K562 (cell line): ENCODE measurements at regions not wholly inside any gene's neighbourhood (a gene's known extent, or its start where the extent isn't known, plus 50 kb on each side); places are given as distances from the start of the nearest gene placed in this dataset.

ENCODE experiments used
- ATAC-seq: fragments of 200-7000 bp; cut with Tn5 transposase; 3 replicates; pipeline ENCODE4 v1.9.1; 2020; ENCODE audit warnings: moderate library complexity
- BruUV-seq: library from RNA; stranded (reverse); fragments of 400-500 nt; replicated peaks from 2 replicates; lab custom pipeline; 2021; lab: Mats Ljungman, UMichigan
- CTCF ChIA-PET: fragments of 300-600 bp; formaldehyde crosslinking; extraction: SDS; loops from one replicate; lab custom pipeline; 2021; ENCODE audit warnings: low intra/inter-chr PET ratio; lab: Yijun Ruan, JAX
- POLR2A ChIA-PET: fragments of 300-600, 350-650 bp; sonication (Branson Sonifier 250); formaldehyde crosslinking; extraction: SDS; loops from one replicate; lab custom pipeline; 2021; ENCODE audit warnings: antibody characterized with exemption, inconsistent platforms; lab: Yijun Ruan, JAX
- DNase-seq, 4 experiments: peaks; one replicate each; pipeline versions ENCODE4 v3.0.0 to v3.0.0-alpha.2; 2011 to 2018; ENCODE audit warnings: low spot score in 3 of 4, mixed read lengths in 3 of 4; ENCODE audit errors: extremely low read depth in 1 of 4
- FAIRE-seq: peaks from 2 replicates; lab custom pipeline; 2011; peaks lifted over from hg19 to GRCh38; lab: Jason Lieb, UNC
- H2AFZ ChIP-seq: 2 replicates; pipeline ENCODE4 v1.6.0; 2011; ENCODE audit warnings: low read depth, low read length, control low read depth, inconsistent platforms
- H3K27ac ChIP-seq: fragments of 200-600 bp; 3 replicates; pipeline ENCODE4 v1.8.0; 2011; ENCODE audit warnings: low read depth, mild to moderate bottlenecking, control low read depth, inconsistent platforms, low read length, moderate library complexity, mixed read lengths; ENCODE audit errors: extremely low read depth
- H3K27me3 ChIP-seq, 2 experiments: fragments of 300-600 bp in 1 of 2; 2 replicates in 1 of 2; 3 replicates in 1 of 2; pipeline versions ENCODE4 v1.6.0 to v1.8.0; 2011; ENCODE audit warnings: inconsistent platforms in 2 of 2, low read length in 2 of 2, mild to moderate bottlenecking in 1 of 2, mixed read lengths in 1 of 2, moderate library complexity in 1 of 2; ENCODE audit not compliant: control insufficient read depth in 2 of 2, insufficient read depth in 2 of 2
- H3K36me3 ChIP-seq: fragments of 300-600 bp; 3 replicates; pipeline ENCODE4 v1.8.0; 2011; ENCODE audit warnings: mild to moderate bottlenecking, low read length, inconsistent platforms; ENCODE audit not compliant: control insufficient read depth, insufficient read depth
- H3K4me1 ChIP-seq, 2 experiments: fragments of 200-600 bp in 1 of 2; replicated peaks in 1 of 2; 2 replicates in 1 of 2; 3 replicates in 1 of 2; pipeline versions ENCODE4 v1.5.1 to v1.8.0; 2011; ENCODE audit warnings: inconsistent platforms in 2 of 2, low read length in 2 of 2, mild to moderate bottlenecking in 1 of 2, mixed read lengths in 1 of 2, moderate library complexity in 1 of 2; ENCODE audit not compliant: control insufficient read depth in 2 of 2, insufficient read depth in 2 of 2
- H3K4me2 ChIP-seq: 2 replicates; pipeline ENCODE4 v1.6.1; 2011; ENCODE audit warnings: low read length, control low read depth, inconsistent platforms, mixed read lengths; ENCODE audit not compliant: insufficient read depth
- H3K4me3 ChIP-seq: fragments of 200-600 bp; sonication (generic), shearing (Covaris generic); 2 replicates; pipeline ENCODE4 v1.5.1; 2016; ENCODE audit warnings: control low read depth, inconsistent platforms
- H3K79me2 ChIP-seq: fragments of 200-600 bp; 3 replicates; pipeline ENCODE4 v1.8.0; 2011; ENCODE audit warnings: low read length, inconsistent platforms; ENCODE audit not compliant: control insufficient read depth, insufficient read depth
- H3K9ac ChIP-seq, 2 experiments: 2 replicates each; pipeline versions ENCODE4 v1.6.0 to v1.6.1; 2011; ENCODE audit warnings: low read depth in 2 of 2, low read length in 2 of 2, control low read depth in 1 of 2, inconsistent platforms in 1 of 2, mild to moderate bottlenecking in 1 of 2, mixed read lengths in 1 of 2; ENCODE audit not compliant: insufficient read depth in 1 of 2
- H3K9me1 ChIP-seq: one replicate; pipeline ENCODE4 v1.6.0; 2011; ENCODE audit warnings: inconsistent platforms, mild to moderate bottlenecking, low read length, moderate library complexity; ENCODE audit not compliant: control insufficient read depth, insufficient read depth
- H3K9me3 ChIP-seq: replicated peaks from 2 replicates; pipeline ENCODE4 v1.5.1; 2011; ENCODE audit warnings: low read depth, low read length, inconsistent platforms; ENCODE audit not compliant: control insufficient read depth, insufficient read depth
- H4K20me1 ChIP-seq: replicated peaks from 2 replicates; pipeline ENCODE4 v1.6.1; 2011; ENCODE audit warnings: low read length, inconsistent platforms, mixed read lengths; ENCODE audit not compliant: control insufficient read depth, insufficient read depth
- CCNT2 ChIP-seq: IDR thresholded peaks from 2 replicates; pipeline ENCODE4 v1.6.1; 2011; ENCODE audit warnings: borderline replicate concordance, low read depth, mild to moderate bottlenecking, moderate library complexity, mixed read lengths, low read length; ENCODE audit not compliant: insufficient read length; ENCODE audit errors: extremely low read depth
- GTF3C2 ChIP-seq: IDR thresholded peaks from 3 replicates; pipeline ENCODE4 v1.6.1; 2011; ENCODE audit warnings: borderline replicate concordance, mild to moderate bottlenecking, moderate library complexity; ENCODE audit not compliant: insufficient read length; ENCODE audit errors: extremely low read depth
- HDAC6 ChIP-seq: IDR thresholded peaks from 2 replicates; pipeline ENCODE4 v1.6.1; 2012; ENCODE audit warnings: low read depth, mild to moderate bottlenecking, control low read depth, inconsistent platforms, low read length, moderate library complexity
- RBM22 ChIP-seq: fragments of 200-400 bp; formaldehyde crosslinking; IDR thresholded peaks from 2 replicates; pipeline ENCODE4 v1.6.1; 2018; ENCODE audit warnings: low read length, low read depth; ENCODE audit not compliant: poor library complexity, severe bottlenecking
- XRCC4 ChIP-seq: IDR thresholded peaks from one replicate; pipeline ENCODE4 v1.6.1; 2011; ENCODE audit not compliant: insufficient read depth, insufficient read length; ENCODE audit errors: extremely low read depth
- ZNF77 ChIP-seq: fragments of 250-450 bp; sonication (Bioruptor Pico); IDR thresholded peaks from 2 replicates; pipeline ENCODE4 v1.5.0; 2020
- WGBS: fragments of 100-300 bp; shearing (Covaris generic); methylation state at CpG from one replicate; pipeline ENCODE4 v1.1.6; 2016; ENCODE audit warnings: low coverage, mixed read lengths; ENCODE audit not compliant: insufficient coverage; ENCODE audit errors: missing lambda C conversion rate; 5-methylcytosine and 5-hydroxymethylcytosine counted together
- in situ Hi-C: fragments of 300-500 bp; cut with MboI; formaldehyde crosslinking; loops from 4 replicates; pipeline ENCODE4 v1.15.0; 2018; ENCODE audit warnings: inconsistent platforms, mixed read lengths
- intact Hi-C: fragments of 100-400 bp; cut with micrococcal nuclease; formaldehyde crosslinking; loops from 2 replicates; pipeline ENCODE4 v1.14.2; 2022

GRCh38 chr12:69117566-69118266 is 121.7 kb upstream of the CPSF6 start (continued):
- TF ChIP-seq ZNF77 (CRISPR knock-in tag) = no peak

- ChIA-PET CTCF (interaction anchor here (0.6 kb wide), 1 partner anchor 1015 kb away, joined by 3 read pairs; no protein-coding TSS in a partner anchor), POLR2A (no interaction called here)
- Histone ChIP-seq H3K9me3 (no peaks in the 10 kb centered on the region), H3K79me2 (no peaks in the 10 kb centered on the region), H3K27ac (no peak overlapping the region), H2AFZ (no peak overlapping the region), H3K27me3 (peaks cover 13 to 30% of the 10 kb centered on the region in 2 experiments), H3K4me1 (no peaks in the 10 kb centered on the region), H3K9ac (no peak overlapping the region), H3K9me1 (no peaks in the 10 kb centered on the region), H4K20me1 (no peaks in the 10 kb centered on the region; the same call in 1 of the 2 replicates), H3K4me2 (no peak overlapping the region), H3K4me3 (no peak overlapping the region), H3K36me3 (no peaks in the 10 kb centered on the region)
- no peak for TF ChIP-seq GTF3C2
- TF ChIP-seq CCNT2 = no peak
- TF ChIP-seq RBM22 = no peak
- TF ChIP-seq HDAC6 = no peak
- no peak for TF ChIP-seq XRCC4
- intact Hi-C loops (no loop called here), in situ Hi-C loops (no loop called here)
- 0% methylated on average over 2 of the region's 2 CpGs for WGBS
- DNase-seq (no peak), ATAC-seq (no peak), FAIRE-seq (no peak)
- BruUV-seq = no TSS peak
Measured at GRCh38 chr12:69118516-69118915, 120.9 kb upstream of the CPSF6 start.
